ENCODE measurements at regions not wholly inside any gene's neighbourhood (a gene's known extent, or its start where the extent isn't known, plus 50 kb on each side); places are given as distances from the start of the nearest gene placed in this dataset.

GRCh38 chr12:127237151-127237550, 1029.8 kb upstream of the TMEM132C start:
- Histone ChIP-seq H3K27ac (peak overlapping the region in 4 of 21 experiments; percentile 7 to 45 (median 32)), H3K4me3 (no peak overlapping the region)

DNA sequence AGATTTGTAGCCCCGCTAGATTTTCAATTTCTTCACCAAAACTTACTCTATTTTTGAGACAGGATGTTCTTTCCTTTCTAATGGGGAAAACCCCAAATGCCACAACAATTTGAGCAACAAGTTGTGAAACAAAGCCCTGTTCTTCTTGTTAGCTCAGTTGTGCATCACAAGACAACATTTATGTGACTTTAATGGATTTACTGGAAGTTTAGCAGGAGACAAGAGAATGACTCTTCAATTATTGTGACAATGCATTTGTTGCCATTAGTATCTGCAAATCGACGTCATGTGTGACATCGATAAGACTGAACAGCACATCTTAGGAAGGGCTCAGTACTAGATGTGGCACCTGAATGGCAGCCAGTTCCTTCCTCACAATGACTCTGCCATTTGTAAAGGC, 1028.9 kb upstream of the TMEM132C start:
- H3K4me3 ChIP-seq: no peak overlapping the region
- peak overlapping the region in 1 of 21 experiments; percentile 44 for H3K27ac ChIP-seq

DNA sequence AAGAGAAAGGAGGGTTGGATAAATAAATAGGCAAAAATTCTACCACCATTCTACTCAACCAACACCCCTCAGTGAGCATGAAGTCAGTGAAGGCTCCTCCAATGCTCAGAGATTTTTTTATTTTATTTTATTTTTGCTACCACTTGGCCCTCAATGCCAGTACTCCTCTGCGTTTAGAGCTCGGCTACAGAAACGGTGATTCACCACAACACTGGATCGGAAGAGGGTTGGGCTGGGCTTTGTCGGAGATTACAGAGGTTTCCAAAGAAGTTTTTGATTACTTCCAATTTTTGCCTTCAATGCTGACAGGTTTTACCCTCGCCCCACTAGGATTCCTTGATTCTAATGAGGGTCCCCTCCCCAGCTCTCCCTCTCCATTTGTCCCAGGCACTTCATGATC, 1027.2 kb upstream of the TMEM132C start:
- Histone ChIP-seq H3K4me3 (no peak overlapping the region), H3K27ac (no peak overlapping the region)

- Histone ChIP-seq H3K27ac (no peak overlapping the region), H3K4me3 (no peak overlapping the region)
These were observed 1026.6 kb upstream of the TMEM132C start for GRCh38 chr12:127240249-127240929.

GRCh38 chr12:127241072-127241817, 1025.7 kb upstream of the TMEM132C start:
- no peak overlapping the region for H3K4me3 ChIP-seq
- H3K27ac ChIP-seq: no peak overlapping the region

GRCh38 chr12:127245009-127245408, 1022.0 kb upstream of the TMEM132C start:
- no peak overlapping the region for H3K4me3 ChIP-seq
- no peak overlapping the region for H3K27ac ChIP-seq

GRCh38 chr12:127245437-127245836, 1021.5 kb upstream of the TMEM132C start:
- Histone ChIP-seq H3K4me3 (no peak overlapping the region), H3K27ac (no peak overlapping the region)

- H3K4me3 ChIP-seq: no peak overlapping the region
These were observed 1019.0 kb upstream of the TMEM132C start for GRCh38 chr12:127247937-127248336.

GRCh38 chr12:127249428-127249827, 1017.5 kb upstream of the TMEM132C start:
- Histone ChIP-seq H3K27ac (no peak overlapping the region), H3K4me3 (no peak overlapping the region)

More at GRCh38 chr12:127247937-127248336, 1019.0 kb upstream of the TMEM132C start:
- no peak overlapping the region for H3K27ac ChIP-seq

DNA sequence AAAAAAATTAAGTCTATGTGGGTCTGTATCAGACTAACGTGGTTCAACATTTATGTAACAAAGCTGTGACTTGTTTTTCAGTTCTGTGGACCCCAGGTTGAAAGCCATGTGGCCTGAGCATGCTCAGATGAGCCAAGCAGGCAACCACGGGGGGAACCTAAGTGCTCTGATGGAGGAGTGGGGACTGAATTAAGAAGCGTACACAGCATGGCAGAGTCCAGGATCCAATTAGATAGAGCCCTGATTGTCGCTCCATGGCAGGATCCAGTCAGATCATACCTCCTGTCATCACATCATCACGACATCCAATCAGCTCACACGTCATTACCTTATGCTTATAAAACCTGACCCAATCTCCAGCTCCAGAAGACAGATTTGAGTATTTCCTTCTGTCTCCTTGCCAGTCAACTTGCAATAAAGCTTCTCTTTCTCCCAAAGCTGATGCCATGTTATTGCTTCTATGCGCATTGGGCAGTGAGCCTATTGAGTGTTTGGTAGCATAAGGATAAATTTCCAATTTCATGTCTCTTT, 1013.1 kb upstream of the TMEM132C start:
- Histone ChIP-seq H3K4me3 (no peak overlapping the region), H3K27ac (no peak overlapping the region)

DNA sequence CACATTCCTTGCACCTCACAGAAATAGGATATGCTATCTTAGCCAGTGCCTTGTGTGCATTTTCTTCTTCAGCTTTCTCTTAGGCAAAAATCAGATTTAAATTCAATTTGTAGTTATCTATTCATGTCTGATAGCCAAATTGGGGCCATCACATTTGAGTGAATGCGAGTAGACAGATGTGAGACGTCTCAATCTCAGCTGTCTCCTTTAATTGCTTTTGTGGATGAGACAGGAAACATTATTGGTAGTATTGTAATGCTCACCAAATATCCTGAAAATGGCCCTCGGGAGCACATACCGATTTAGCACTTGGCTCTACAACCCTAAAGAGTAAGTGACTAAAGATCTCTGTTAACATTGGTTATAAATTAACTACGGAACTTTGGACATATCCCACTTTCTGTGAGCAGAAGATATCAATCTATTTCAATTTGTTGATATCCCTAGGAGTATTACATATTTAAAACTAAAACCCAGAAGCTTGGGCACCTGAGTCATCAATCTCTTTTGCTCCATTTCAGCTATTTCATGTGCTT, 1012.5 kb upstream of the TMEM132C start:
- H3K27ac ChIP-seq: no peak overlapping the region
- no peak overlapping the region for H3K4me3 ChIP-seq

- H3K4me3 ChIP-seq: no peak overlapping the region
- no peak overlapping the region for H3K27ac ChIP-seq
These were observed 1009.5 kb upstream of the TMEM132C start for GRCh38 chr12:127257366-127257935.

DNA sequence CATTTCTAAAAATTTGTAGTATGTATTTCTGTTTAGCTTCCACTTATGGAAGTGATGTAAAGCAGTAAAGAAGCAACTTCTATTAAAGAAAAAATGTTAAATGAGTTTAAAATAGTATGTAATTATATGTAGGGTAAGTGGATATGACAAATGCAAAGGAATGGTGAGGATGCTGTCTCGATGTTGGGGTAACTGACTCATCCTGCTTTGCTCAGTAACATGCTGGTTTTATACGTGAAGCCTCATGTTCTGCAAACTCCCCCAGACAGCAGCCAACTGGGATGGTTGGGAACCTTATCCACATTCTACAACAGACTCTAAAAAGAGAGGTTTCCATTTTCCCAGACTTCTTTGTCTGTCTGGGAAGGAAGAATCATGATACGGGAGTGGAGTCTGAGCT, 1006.4 kb upstream of the TMEM132C start:
- no peak overlapping the region for H3K4me3 ChIP-seq
- no peak overlapping the region for H3K27ac ChIP-seq

DNA sequence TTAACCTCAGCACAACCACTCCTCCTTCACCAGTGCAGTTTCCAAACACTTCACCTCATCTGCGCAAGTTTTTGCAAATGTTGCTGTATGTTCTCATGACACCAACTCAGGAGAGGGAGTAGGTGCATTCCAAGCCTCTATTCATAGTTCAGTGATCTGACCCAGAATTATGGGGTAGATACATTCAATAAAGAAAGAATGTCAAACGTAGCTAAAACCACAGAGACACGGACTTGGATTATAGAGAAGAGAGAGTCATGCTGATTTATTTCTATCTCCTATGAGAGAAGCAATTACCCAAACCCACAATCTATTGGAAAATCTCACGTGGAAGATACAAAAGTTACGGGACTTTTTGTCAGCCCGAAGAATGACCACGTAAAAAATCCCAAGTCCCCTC, 1006.0 kb upstream of the TMEM132C start:
- no peak overlapping the region for H3K27ac ChIP-seq
- H3K4me3 ChIP-seq: no peak overlapping the region

- H3K27ac ChIP-seq: no peak overlapping the region
- no peak overlapping the region for H3K4me3 ChIP-seq
These were observed 1004.4 kb upstream of the TMEM132C start for GRCh38 chr12:127262615-127263014.

DNA sequence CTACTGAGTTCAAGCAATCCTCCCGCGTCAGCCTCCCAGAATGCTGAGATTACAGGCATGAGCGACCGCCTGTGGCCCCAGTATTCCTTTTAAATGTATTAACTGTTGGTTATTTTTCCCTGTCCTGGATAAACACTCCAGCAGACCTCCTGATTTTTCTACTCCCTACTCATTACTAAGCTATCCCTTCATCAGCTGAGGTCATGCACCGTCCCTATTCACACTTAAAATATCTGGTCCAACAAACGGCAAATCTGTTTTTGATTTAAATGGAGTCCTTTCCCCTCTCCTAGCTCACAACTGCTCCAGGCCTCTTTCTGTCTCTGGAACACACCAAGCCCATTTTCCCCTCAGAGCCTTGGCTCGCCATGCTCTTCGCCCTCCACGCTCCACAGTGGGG, 1003.3 kb upstream of the TMEM132C start:
- no peak overlapping the region for H3K27ac ChIP-seq
- no peak overlapping the region for H3K4me3 ChIP-seq

DNA sequence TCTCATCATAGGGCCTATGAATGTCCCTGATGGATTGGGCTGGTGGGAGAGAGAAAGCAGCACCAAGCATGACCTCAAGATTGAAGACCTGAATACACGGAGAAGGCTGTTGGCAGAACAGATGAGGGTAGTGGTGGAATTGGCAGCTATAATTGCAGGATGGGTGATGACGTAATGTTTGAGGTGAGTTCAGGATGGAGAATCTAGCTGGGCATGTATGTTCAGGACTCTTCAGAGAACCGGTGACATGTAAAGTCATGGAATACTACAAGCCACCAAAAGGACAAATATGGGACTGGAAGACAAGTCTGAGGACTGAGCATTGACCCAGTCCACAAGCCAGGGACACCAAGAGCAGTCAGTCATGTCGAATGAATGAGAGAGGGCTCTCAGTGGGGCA, 999.8 kb upstream of the TMEM132C start:
- H3K27ac ChIP-seq: no peak overlapping the region
- H3K4me3 ChIP-seq: no peak overlapping the region

- no peak overlapping the region for H3K4me3 ChIP-seq
These were observed 998.8 kb upstream of the TMEM132C start for GRCh38 chr12:127268213-127268612.

DNA sequence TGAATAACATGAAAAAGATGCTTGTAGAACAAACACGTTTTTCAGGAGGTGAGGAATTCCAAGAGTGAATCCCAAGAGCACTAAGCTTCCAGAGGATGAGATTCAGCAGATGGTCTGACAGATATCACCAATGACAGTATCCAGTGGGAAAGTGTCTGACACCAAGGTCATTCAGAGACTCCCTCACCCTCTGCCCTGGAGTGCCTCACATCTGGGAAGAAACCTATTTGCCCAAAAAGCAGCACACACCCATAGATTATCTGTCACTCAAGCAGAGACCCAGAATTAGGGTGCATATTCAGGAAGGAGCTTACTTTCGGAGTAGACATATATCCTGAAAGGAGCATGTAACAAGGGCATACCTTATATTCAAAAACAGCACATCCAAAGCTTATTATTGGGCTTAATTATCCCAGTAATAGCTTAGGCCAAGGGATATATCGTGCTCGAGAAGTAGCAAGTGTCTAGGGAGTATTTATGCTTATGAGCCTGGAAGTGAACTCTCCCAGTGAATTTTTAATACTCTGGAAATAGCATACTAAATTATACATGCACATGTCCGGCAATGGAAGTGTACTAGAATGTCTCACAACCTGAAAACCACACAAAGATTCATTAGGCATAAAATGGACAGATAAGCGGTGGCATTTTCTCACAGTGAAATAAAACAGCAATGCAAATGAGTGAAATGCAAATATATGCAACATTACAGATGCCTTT, 998.1 kb upstream of the TMEM132C start:
- H3K4me3 ChIP-seq: no peak overlapping the region
- H3K27ac ChIP-seq: no peak overlapping the region

More at GRCh38 chr12:127268213-127268612, 998.8 kb upstream of the TMEM132C start:
- H3K27ac ChIP-seq: no peak overlapping the region

DNA sequence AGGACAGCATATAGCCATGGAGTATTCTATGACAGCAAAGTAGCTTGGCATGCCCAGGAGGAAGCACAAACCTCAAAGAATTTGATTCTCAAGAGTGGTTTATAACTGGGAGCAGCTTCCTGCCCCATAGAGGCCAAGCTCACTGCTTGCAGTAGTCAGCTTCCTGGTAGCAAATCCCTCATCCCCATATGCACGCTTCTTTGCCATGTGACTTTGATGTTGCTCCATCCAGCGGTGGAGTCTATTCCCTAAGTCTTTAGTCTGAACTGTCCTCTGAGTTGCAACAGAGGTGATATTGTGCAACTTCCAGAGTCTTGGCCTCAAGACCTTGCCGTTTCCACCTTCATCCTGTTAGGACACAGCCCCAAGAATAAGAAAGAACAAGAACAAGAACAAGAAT, 996.8 kb upstream of the TMEM132C start:
- H3K27ac ChIP-seq: no peak overlapping the region
- no peak overlapping the region for H3K4me3 ChIP-seq

Measured in skin epidermis (tissue), 12 donors.